ENCODE measurements at regions not wholly inside any gene's neighbourhood (a gene's known extent, or its start where the extent isn't known, plus 50 kb on each side); places are given as distances from the start of the nearest gene placed in this dataset.

DNA sequence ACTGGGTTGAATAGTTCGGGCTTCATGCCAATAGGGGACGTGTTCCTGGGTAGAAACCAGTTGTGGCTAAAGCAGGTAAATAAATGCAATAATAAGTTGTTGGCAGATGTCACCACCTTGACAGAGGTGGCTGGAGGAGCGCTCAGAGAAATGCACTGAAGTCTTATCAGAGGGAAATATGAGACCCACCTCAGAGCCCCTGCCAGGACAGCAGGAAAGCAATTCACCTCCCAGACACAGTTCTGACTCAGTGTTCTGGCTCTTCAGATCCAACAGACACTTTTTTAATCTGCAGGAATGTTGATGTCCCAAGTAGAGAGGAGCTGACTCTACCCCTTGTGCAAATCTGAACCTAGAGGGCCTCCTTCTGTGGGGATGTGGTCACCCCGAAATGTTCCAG, 687.1 kb upstream of the FBXO33 start:
- WGBS, 2 donors = 72% methylated on average over 4 of the region's 4 CpGs
- TF ChIP-seq POLR2A (IDR thresholded peaks at IDR 0.05) = no peak
- TF ChIP-seq, protein P1, sequence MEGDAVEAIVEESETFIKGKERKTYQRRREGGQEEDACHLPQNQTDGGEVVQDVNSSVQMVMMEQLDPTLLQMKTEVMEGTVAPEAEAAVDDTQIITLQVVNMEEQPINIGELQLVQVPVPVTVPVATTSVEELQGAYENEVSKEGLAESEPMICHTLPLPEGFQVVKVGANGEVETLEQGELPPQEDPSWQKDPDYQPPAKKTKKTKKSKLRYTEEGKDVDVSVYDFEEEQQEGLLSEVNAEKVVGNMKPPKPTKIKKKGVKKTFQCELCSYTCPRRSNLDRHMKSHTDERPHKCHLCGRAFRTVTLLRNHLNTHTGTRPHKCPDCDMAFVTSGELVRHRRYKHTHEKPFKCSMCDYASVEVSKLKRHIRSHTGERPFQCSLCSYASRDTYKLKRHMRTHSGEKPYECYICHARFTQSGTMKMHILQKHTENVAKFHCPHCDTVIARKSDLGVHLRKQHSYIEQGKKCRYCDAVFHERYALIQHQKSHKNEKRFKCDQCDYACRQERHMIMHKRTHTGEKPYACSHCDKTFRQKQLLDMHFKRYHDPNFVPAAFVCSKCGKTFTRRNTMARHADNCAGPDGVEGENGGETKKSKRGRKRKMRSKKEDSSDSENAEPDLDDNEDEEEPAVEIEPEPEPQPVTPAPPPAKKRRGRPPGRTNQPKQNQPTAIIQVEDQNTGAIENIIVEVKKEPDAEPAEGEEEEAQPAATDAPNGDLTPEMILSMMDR (IDR thresholded peaks at IDR 0.05) = no peak
- no peak for DNase-seq (ENCODE audit: low spot score in 2 of 2)
- intact Hi-C loops (cut with DNase I; ENCODE audit: low total_unique reads) = no loop called here
- no peak overlapping the region for H3K4me3 ChIP-seq (ENCODE audit: low read depth, poor library complexity, severe bottlenecking)

DNA sequence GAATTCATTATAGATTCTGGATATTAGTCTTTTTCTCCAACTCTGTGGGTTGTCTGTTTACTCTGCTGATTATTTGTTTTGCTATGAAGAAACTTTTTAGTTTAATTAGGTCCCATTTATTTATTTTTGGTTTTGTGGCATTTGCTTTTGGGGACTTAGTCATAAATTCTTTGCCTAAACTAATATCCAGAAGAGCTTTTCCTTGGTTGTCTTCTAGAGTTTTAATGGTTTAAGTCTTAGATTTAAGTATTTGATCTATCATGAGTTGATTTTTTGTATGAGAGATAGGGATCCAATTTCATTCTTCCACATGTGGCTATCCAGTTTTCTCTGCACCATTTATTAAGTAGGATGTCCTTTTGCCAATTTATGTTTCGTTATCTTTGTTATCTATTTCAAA, 683.4 kb upstream of the FBXO33 start:
- 93 to 100% methylated on average over 1 of the region's 1 CpG for WGBS, 2 donors
- intact Hi-C loops (cut with DNase I; ENCODE audit: low total_unique reads) = no loop called here
- TF ChIP-seq, protein P1 (IDR thresholded peaks at IDR 0.05) = no peak
- no peak for TF ChIP-seq POLR2A (IDR thresholded peaks at IDR 0.05)
- no peak overlapping the region for H3K4me3 ChIP-seq (ENCODE audit: low read depth, poor library complexity, severe bottlenecking)
- DNase-seq (ENCODE audit: low spot score in 2 of 2) = no peak

DNA sequence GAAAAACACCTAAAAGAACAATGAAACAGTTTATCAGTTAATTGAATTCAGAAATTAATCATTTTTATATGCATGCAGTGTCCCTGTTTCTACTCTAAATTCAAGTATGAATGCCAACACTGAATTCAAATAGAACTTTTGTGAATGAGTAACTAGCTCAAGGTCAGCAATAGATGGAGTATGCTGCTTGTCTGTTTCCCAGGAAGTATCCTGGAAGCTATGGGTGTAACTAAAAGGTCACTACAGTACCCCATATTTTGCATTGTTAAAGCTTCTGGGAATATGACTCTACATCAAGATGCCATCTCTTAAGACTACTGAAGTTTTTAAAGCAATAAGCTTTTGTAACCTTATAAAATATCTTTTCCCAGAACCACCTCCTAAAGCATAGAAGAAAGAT, 681.4 kb upstream of the FBXO33 start:
- no peak for DNase-seq (ENCODE audit: low spot score in 2 of 2)
- TF ChIP-seq, protein P1 (IDR thresholded peaks at IDR 0.05) = no peak
- no peak for TF ChIP-seq POLR2A (IDR thresholded peaks at IDR 0.05)
- H3K4me3 ChIP-seq (ENCODE audit: low read depth, poor library complexity, severe bottlenecking) = no peak overlapping the region
- intact Hi-C loops (cut with DNase I; ENCODE audit: low total_unique reads) = no loop called here

DNA sequence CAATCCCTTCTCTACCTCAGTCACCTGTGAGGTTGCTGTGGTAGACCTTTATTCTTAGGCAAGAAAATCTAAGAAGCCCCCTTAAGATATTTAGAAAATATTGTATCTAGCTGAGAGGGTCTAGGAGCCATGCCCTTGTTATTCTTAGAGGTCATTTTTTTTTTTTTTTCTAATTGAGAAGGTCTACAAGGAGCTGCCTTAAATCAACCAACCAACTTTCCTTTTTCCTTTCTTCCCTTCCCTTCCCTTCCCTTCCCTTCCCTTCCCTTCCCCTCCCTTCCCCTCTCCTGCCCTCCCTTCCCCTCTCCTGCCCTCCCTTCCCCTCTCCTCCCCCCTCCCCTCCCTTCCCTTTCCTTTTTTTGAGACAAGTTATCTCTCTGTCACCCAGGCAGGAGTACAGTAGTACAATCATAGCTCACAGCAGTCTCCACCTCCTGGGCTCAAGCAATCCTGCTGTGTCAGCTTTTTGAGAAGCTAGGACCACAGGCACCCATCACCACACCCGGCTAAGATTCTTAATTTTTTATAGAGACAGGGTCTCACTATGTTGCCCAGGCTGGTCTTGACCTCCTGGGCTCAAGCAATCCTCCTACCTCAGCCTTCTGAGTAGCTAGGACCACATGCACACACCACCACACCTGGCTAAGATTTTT, 668.4 kb upstream of the FBXO33 start:
- 70 to 81% methylated on average over 1 of the region's 1 CpG for WGBS, 2 donors
- no peak for DNase-seq (ENCODE audit: low spot score in 2 of 2)
- TF ChIP-seq, protein P1 (IDR thresholded peaks at IDR 0.05) = no peak
- no peak for TF ChIP-seq POLR2A (IDR thresholded peaks at IDR 0.05)
- H3K4me3 ChIP-seq (ENCODE audit: low read depth, poor library complexity, severe bottlenecking) = no peak overlapping the region
- intact Hi-C loops (cut with DNase I; ENCODE audit: low total_unique reads) = no loop called here

DNA sequence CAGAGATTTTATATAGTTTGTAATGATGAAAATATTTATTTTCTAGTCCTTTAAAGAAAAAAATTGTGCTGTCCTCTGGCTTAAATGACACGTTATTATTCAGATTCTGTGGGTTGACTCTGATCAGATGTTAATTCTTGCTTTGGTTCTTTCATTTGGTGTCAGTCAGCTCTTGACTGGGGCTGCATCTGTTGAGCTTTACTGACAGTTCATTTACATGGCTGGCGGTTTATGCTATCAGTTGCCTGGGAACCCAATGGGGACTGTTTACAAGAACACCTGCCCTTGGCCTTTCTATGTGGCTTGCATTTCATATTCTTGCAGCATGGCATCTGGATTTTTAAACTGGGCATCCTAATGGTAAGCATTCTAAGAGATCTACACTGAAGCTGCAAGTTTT, 667.1 kb upstream of the FBXO33 start:
- intact Hi-C loops (cut with DNase I; ENCODE audit: low total_unique reads) = no loop called here
- 62 to 74% methylated on average over 2 of the region's 2 CpGs for WGBS, 2 donors
- TF ChIP-seq POLR2A (IDR thresholded peaks at IDR 0.05) = no peak
- TF ChIP-seq, protein P1 (IDR thresholded peaks at IDR 0.05) = no peak
- DNase-seq (ENCODE audit: low spot score in 2 of 2) = no peak
- H3K4me3 ChIP-seq (ENCODE audit: low read depth, poor library complexity, severe bottlenecking) = no peak overlapping the region

DNA sequence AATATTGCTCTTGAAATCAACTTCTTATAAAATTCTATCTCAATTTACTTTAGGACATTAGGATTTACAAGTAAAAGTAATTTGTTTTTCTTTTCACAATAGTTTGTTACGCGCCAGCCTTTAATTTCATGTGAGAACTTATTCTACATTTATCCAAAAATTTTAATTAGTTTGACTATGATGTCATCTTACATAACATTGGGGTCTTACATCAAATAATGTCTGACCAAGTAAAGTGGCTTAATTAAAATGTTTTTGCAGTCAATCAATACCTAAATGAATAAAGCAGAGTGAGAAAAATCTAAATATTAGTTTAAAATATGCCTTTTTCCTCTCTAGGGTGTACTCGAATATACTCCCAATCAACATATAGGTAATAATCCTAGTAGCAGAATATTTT, 666.2 kb upstream of the FBXO33 start:
- TF ChIP-seq POLR2A (IDR thresholded peaks at IDR 0.05) = no peak
- TF ChIP-seq, protein P1 (IDR thresholded peaks at IDR 0.05) = no peak
- intact Hi-C loops (cut with DNase I; ENCODE audit: low total_unique reads) = no loop called here
- no peak overlapping the region for H3K4me3 ChIP-seq (ENCODE audit: low read depth, poor library complexity, severe bottlenecking)
- no peak for DNase-seq (ENCODE audit: low spot score in 2 of 2)
- WGBS, 2 donors = 94 to 96% methylated on average over 3 of the region's 3 CpGs
